SJCRH30 (cell line): ENCODE measurements at regions not wholly inside any gene's neighbourhood (a gene's known extent, or its start where the extent isn't known, plus 50 kb on each side); places are given as distances from the start of the nearest gene placed in this dataset.

Experiments
- DNase-seq, 2 experiments: peaks; one replicate each; pipeline ENCODE4 v3.0.0-alpha.2; 2015 to 2020
- H3K27ac ChIP-seq: fragments of 250-450 bp; sonication (Bioruptor Pico); 2 replicates; pipeline ENCODE4 v1.5.1; 2020; ENCODE audit warnings: mild to moderate bottlenecking, moderate library complexity
- H3K27me3 ChIP-seq: fragments of 250-450 bp; sonication (Bioruptor Pico); 2 replicates; pipeline ENCODE4 v1.5.1; 2020; ENCODE audit warnings: mild to moderate bottlenecking, moderate library complexity
- H3K36me3 ChIP-seq: fragments of 250-450 bp; sonication (Bioruptor Pico); 2 replicates; pipeline ENCODE4 v1.5.1; 2020; ENCODE audit warnings: mild to moderate bottlenecking, moderate library complexity
- H3K4me1 ChIP-seq: fragments of 250-450 bp; sonication (Bioruptor Pico); 2 replicates; pipeline ENCODE4 v1.5.1; 2020; ENCODE audit warnings: mild to moderate bottlenecking, moderate library complexity
- H3K4me3 ChIP-seq: fragments of 250-450 bp; sonication (Bioruptor Pico); 2 replicates; pipeline ENCODE4 v1.5.1; 2020; ENCODE audit warnings: mild to moderate bottlenecking, moderate library complexity
- H3K9me3 ChIP-seq: fragments of 250-450 bp; sonication (Bioruptor Pico); replicated peaks from 2 replicates; pipeline ENCODE4 v1.5.1; 2020; ENCODE audit warnings: mild to moderate bottlenecking, moderate library complexity

- DNase-seq: no peak
- Histone ChIP-seq H3K9me3 (no peaks in the 10 kb centered on the region), H3K4me1 (no peaks in the 10 kb centered on the region), H3K4me3 (no peak overlapping the region), H3K36me3 (no peaks in the 10 kb centered on the region), H3K27me3 (no peaks in the 10 kb centered on the region), H3K27ac (no peak overlapping the region)
These were observed 224.4 kb downstream of the USP6NL start for GRCh38 chr10:11387044-11387443.
